A673 (cell line): ENCODE measurements at regions not wholly inside any gene's neighbourhood (a gene's known extent, or its start where the extent isn't known, plus 50 kb on each side); places are given as distances from the start of the nearest gene placed in this dataset.
"Not testable (repeated sequence)": the region's sequence is repeated elsewhere in the genome, so short reads cannot be mapped to it uniquely, and the experiment has no call there.

Source experiments
- CTCF ChIP-seq: fragments of 300-800, 200-600 bp; sonication (generic); conservative IDR thresholded peaks from 2 replicates; pipeline ENCODE4 v1.5.1; 2017; ENCODE audit warnings: low read depth, mild to moderate bottlenecking, antibody characterized with exemption, low read length, moderate library complexity, mixed read lengths
- EZH2 ChIP-seq: fragments of 200-600 bp; sonication (generic); IDR thresholded peaks from 2 replicates; pipeline ENCODE4 v1.6.1; 2017; ENCODE audit warnings: borderline replicate concordance, low read depth, mild to moderate bottlenecking, mixed read lengths, antibody characterized with exemption, low read length; ENCODE audit not compliant: poor library complexity, severe bottlenecking

- not testable (repeated sequence) for TF ChIP-seq CTCF, EZH2
Measured at GRCh38 chr21:7930445-7930844, 2590.9 kb upstream of the TPTE start.
